GM23338 (cell line): ENCODE measurements at regions not wholly inside any gene's neighbourhood (a gene's known extent, or its start where the extent isn't known, plus 50 kb on each side); places are given as distances from the start of the nearest gene placed in this dataset.
A peak's percentile ranks its signal among the peaks of the same experiment; 100 is the strongest.

ENCODE experiments used
- ATAC-seq: fragments of 200-7000 bp; cut with Tn5 transposase; 3 replicates; pipeline ENCODE4 v1.9.1; 2020
- DNase-seq: peaks from one replicate; pipeline ENCODE4 v3.0.0-alpha.2; 2015; ENCODE audit warnings: low spot score
- H2AFZ ChIP-seq: fragments of 200-600 bp; sonication (generic); 2 replicates; pipeline ENCODE4 v1.8.0; 2016; ENCODE audit warnings: antibody characterized with exemption, mild to moderate bottlenecking, moderate library complexity
- H3F3A ChIP-seq: fragments of 200-600 bp; sonication (generic); replicated peaks from 2 replicates; pipeline ENCODE4 v1.8.0; 2017; ENCODE audit warnings: antibody characterized with exemption, mixed run types, low read depth
- H3K27ac ChIP-seq: fragments of 200-600 bp; sonication (generic); 2 replicates; pipeline ENCODE4 v1.6.1; 2016; ENCODE audit warnings: low read depth
- H3K27me3 ChIP-seq: fragments of 200-600 bp; sonication (generic); 2 replicates; pipeline ENCODE4 v1.8.0; 2016; ENCODE audit warnings: mild to moderate bottlenecking, mixed run types, moderate library complexity; ENCODE audit not compliant: insufficient read depth
- H3K36me3 ChIP-seq: fragments of 200-600 bp; sonication (generic); 2 replicates; pipeline ENCODE4 v1.8.0; 2016; ENCODE audit warnings: mild to moderate bottlenecking; ENCODE audit not compliant: insufficient read depth
- H3K4me1 ChIP-seq: fragments of 200-600 bp; sonication (generic); 2 replicates; pipeline ENCODE4 v1.8.0; 2016; ENCODE audit warnings: mild to moderate bottlenecking, moderate library complexity; ENCODE audit not compliant: insufficient read depth
- H3K4me2 ChIP-seq: fragments of 200-600 bp; sonication (generic); 2 replicates; pipeline ENCODE4 v1.7.1; 2017; ENCODE audit warnings: mixed run types
- H3K4me3 ChIP-seq: fragments of 200-600 bp; sonication (generic); 2 replicates; pipeline ENCODE4 v1.6.1; 2016; ENCODE audit warnings: mixed run types
- H3K79me2 ChIP-seq: fragments of 200-600 bp; sonication (generic); replicated peaks from 2 replicates; pipeline ENCODE4 v1.8.0; 2017; ENCODE audit warnings: mild to moderate bottlenecking; ENCODE audit not compliant: insufficient read depth
- H3K9me2 ChIP-seq: fragments of 200-600 bp; sonication (generic); 2 replicates; pipeline ENCODE4 v1.8.0; 2017; ENCODE audit not compliant: insufficient read depth
- H4K20me1 ChIP-seq: fragments of 200-600 bp; sonication (generic); replicated peaks from 2 replicates; pipeline ENCODE4 v1.8.0; 2017; ENCODE audit warnings: mild to moderate bottlenecking; ENCODE audit not compliant: insufficient read depth
- H3K27ac Mint-ChIP-seq: 2 replicates; pipeline ENCODE4 v1.8.0; 2020; ENCODE audit warnings: inconsistent platforms, mild to moderate bottlenecking, moderate library complexity, mixed read lengths
- H3K27me3 Mint-ChIP-seq: 3 replicates; pipeline ENCODE4 v1.8.0; 2022; ENCODE audit warnings: low read depth, mild to moderate bottlenecking, moderate library complexity, mixed read lengths, inconsistent platforms; ENCODE audit not compliant: insufficient read depth, poor library complexity
- H3K36me3 Mint-ChIP-seq: 3 replicates; pipeline ENCODE4 v1.8.0; 2021; ENCODE audit warnings: low read depth, mild to moderate bottlenecking, inconsistent platforms, moderate library complexity, mixed read lengths
- H3K4me1 Mint-ChIP-seq: 3 replicates; pipeline ENCODE4 v1.8.0; 2020; ENCODE audit warnings: mild to moderate bottlenecking, inconsistent platforms, mixed read lengths
- H3K4me3 Mint-ChIP-seq: 3 replicates; pipeline ENCODE4 v1.8.0; 2021; ENCODE audit warnings: moderate library complexity, mild to moderate bottlenecking, inconsistent platforms, mixed read lengths
- H3K9me3 Mint-ChIP-seq: 3 replicates; pipeline ENCODE4 v1.8.0; 2020; ENCODE audit warnings: moderate library complexity, mild to moderate bottlenecking, inconsistent platforms, mixed read lengths
- EZH2phosphoT487 ChIP-seq: fragments of 200-600 bp; sonication (generic); IDR thresholded peaks from one replicate; pipeline ENCODE4 v1.8.1; 2018; ENCODE audit warnings: antibody characterized with exemption; ENCODE audit not compliant: unreplicated experiment
- POLR2AphosphoS5 ChIP-seq: IDR thresholded peaks from 2 replicates; pipeline ENCODE4 v1.6.1; 2016; ENCODE audit warnings: antibody characterized with exemption, low read depth
- TF ChIP-seq, protein P1 (sequence below): fragments of 250-450 bp; sonication (Bioruptor Pico); IDR thresholded peaks from 2 replicates; pipeline ENCODE4 v1.5.0; 2020; ENCODE audit warnings: mild to moderate bottlenecking, moderate library complexity
- TF ChIP-seq, protein P2 (sequence below): IDR thresholded peaks from one replicate; pipeline ENCODE4 v1.6.1; 2018; ENCODE audit warnings: antibody characterized with exemption; ENCODE audit not compliant: unreplicated experiment
- TF ChIP-seq, protein P3 (sequence below), 2 experiments: fragments of 200-600 bp in 1 of 2; sonication (generic) in 1 of 2; conservative IDR thresholded peaks; 2 replicates each; pipeline versions ENCODE4 v1.5.1 to v1.6.1; 2016 to 2017; ENCODE audit warnings: antibody characterized with exemption in 2 of 2, low read depth in 2 of 2, mild to moderate bottlenecking in 2 of 2, moderate library complexity in 1 of 2
- TF ChIP-seq, protein P4 (sequence below): IDR thresholded peaks from 2 replicates; pipeline ENCODE4 v1.6.1; 2016; ENCODE audit warnings: antibody characterized with exemption

DNA sequence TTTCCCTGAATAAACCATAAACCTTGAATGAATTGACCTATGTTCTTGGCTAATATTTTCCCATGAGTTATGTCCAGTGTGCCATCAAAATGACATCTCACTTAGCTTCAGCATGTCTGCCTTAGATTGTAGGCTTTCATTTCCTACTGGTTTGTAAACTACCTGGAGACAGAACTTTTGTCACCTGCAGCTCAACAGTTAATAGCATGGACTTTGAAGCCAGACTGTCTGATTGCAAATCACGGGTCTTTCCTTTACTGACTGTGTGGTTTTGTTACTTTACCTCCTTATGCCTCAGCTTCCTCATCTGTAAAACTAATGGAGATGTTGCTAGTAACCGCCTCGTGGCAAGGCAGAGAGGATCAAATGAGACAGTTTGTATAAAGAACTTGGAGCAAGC lies 187.1 kb downstream of the SUCLG1 start (continued):
- TF ChIP-seq, protein P1, sequence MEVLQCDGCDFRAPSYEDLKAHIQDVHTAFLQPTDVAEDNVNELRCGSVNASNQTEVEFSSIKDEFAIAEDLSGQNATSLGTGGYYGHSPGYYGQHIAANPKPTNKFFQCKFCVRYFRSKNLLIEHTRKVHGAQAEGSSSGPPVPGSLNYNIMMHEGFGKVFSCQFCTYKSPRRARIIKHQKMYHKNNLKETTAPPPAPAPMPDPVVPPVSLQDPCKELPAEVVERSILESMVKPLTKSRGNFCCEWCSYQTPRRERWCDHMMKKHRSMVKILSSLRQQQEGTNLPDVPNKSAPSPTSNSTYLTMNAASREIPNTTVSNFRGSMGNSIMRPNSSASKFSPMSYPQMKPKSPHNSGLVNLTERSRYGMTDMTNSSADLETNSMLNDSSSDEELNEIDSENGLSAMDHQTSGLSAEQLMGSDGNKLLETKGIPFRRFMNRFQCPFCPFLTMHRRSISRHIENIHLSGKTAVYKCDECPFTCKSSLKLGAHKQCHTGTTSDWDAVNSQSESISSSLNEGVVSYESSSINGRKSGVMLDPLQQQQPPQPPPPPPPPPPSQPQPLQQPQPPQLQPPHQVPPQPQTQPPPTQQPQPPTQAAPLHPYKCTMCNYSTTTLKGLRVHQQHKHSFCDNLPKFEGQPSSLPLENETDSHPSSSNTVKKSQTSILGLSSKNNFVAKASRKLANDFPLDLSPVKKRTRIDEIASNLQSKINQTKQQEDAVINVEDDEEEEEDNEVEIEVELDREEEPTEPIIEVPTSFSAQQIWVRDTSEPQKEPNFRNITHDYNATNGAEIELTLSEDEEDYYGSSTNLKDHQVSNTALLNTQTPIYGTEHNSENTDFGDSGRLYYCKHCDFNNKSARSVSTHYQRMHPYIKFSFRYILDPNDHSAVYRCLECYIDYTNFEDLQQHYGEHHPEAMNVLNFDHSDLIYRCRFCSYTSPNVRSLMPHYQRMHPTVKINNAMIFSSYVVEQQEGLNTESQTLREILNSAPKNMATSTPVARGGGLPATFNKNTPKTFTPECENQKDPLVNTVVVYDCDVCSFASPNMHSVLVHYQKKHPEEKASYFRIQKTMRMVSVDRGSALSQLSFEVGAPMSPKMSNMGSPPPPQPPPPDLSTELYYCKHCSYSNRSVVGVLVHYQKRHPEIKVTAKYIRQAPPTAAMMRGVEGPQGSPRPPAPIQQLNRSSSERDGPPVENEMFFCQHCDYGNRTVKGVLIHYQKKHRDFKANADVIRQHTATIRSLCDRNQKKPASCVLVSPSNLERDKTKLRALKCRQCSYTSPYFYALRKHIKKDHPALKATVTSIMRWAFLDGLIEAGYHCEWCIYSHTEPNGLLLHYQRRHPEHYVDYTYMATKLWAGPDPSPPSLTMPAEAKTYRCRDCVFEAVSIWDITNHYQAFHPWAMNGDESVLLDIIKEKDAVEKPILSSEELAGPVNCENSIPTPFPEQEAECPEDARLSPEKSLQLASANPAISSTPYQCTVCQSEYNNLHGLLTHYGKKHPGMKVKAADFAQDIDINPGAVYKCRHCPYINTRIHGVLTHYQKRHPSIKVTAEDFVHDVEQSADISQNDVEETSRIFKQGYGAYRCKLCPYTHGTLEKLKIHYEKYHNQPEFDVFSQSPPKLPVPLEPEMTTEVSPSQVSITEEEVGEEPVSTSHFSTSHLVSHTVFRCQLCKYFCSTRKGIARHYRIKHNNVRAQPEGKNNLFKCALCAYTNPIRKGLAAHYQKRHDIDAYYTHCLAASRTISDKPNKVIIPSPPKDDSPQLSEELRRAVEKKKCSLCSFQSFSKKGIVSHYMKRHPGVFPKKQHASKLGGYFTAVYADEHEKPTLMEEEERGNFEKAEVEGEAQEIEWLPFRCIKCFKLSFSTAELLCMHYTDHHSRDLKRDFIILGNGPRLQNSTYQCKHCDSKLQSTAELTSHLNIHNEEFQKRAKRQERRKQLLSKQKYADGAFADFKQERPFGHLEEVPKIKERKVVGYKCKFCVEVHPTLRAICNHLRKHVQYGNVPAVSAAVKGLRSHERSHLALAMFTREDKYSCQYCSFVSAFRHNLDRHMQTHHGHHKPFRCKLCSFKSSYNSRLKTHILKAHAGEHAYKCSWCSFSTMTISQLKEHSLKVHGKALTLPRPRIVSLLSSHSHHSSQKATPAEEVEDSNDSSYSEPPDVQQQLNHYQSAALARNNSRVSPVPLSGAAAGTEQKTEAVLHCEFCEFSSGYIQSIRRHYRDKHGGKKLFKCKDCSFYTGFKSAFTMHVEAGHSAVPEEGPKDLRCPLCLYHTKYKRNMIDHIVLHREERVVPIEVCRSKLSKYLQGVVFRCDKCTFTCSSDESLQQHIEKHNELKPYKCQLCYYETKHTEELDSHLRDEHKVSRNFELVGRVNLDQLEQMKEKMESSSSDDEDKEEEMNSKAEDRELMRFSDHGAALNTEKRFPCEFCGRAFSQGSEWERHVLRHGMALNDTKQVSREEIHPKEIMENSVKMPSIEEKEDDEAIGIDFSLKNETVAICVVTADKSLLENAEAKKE (CRISPR knock-in tag): no peak
- TF ChIP-seq, protein P2, sequence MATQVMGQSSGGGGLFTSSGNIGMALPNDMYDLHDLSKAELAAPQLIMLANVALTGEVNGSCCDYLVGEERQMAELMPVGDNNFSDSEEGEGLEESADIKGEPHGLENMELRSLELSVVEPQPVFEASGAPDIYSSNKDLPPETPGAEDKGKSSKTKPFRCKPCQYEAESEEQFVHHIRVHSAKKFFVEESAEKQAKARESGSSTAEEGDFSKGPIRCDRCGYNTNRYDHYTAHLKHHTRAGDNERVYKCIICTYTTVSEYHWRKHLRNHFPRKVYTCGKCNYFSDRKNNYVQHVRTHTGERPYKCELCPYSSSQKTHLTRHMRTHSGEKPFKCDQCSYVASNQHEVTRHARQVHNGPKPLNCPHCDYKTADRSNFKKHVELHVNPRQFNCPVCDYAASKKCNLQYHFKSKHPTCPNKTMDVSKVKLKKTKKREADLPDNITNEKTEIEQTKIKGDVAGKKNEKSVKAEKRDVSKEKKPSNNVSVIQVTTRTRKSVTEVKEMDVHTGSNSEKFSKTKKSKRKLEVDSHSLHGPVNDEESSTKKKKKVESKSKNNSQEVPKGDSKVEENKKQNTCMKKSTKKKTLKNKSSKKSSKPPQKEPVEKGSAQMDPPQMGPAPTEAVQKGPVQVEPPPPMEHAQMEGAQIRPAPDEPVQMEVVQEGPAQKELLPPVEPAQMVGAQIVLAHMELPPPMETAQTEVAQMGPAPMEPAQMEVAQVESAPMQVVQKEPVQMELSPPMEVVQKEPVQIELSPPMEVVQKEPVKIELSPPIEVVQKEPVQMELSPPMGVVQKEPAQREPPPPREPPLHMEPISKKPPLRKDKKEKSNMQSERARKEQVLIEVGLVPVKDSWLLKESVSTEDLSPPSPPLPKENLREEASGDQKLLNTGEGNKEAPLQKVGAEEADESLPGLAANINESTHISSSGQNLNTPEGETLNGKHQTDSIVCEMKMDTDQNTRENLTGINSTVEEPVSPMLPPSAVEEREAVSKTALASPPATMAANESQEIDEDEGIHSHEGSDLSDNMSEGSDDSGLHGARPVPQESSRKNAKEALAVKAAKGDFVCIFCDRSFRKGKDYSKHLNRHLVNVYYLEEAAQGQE: no peak
- TF ChIP-seq EZH2phosphoT487: no peak

DNA sequence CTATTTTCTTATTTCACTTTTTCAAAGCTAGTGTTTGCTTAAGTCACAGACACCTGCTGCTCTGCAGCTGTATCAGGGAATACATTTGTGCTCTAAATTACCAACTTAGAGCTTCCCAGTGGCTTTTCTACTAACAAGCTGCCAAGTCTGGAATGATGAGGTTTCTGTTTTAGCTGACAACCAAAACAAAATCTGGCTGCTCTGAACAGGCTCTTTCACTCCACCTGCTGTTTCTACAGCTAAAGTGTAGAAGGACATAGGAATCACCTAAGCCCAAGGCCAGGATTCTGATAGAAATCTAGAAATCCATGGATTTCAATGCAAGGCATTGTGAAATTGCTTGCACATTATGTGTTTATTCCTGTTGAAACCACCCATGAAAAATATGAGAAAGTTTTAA lies 201.2 kb downstream of the SUCLG1 start:
- no peaks in the 10 kb centered on the region for H3K27me3 ChIP-seq
- H3K4me3 ChIP-seq: no peak overlapping the region
- no peaks in the 10 kb centered on the region for H3K4me1 Mint-ChIP-seq
- no peaks in the 10 kb centered on the region for H4K20me1 ChIP-seq
- no peaks in the 10 kb centered on the region for H3K79me2 ChIP-seq
- ATAC-seq (peak; percentile 54), DNase-seq (peak; percentile 41)
- H3K27ac Mint-ChIP-seq: no peak overlapping the region
- peaks cover 4% of the 10 kb centered on the region for H3K27me3 Mint-ChIP-seq
- H3K27ac ChIP-seq: no peak overlapping the region
- H3K9me2 ChIP-seq: no peaks in the 10 kb centered on the region
- peaks cover 5% of the 10 kb centered on the region; the same call in 1 of the 2 replicates for H3K36me3 ChIP-seq
- peaks cover 25% of the 10 kb centered on the region for H3K9me3 Mint-ChIP-seq
- H3K4me3 Mint-ChIP-seq: no peak overlapping the region
- no peaks in the 10 kb centered on the region for H3K4me1 ChIP-seq
- peaks cover 20% of the 10 kb centered on the region; the same call in 2 of the 3 replicates for H3K36me3 Mint-ChIP-seq
- no peaks in the 10 kb centered on the region for H3F3A ChIP-seq
- no peak overlapping the region for H2AFZ ChIP-seq
- no peak overlapping the region for H3K4me2 ChIP-seq
- no peak for TF ChIP-seq POLR2AphosphoS5
- TF ChIP-seq, protein P3, sequence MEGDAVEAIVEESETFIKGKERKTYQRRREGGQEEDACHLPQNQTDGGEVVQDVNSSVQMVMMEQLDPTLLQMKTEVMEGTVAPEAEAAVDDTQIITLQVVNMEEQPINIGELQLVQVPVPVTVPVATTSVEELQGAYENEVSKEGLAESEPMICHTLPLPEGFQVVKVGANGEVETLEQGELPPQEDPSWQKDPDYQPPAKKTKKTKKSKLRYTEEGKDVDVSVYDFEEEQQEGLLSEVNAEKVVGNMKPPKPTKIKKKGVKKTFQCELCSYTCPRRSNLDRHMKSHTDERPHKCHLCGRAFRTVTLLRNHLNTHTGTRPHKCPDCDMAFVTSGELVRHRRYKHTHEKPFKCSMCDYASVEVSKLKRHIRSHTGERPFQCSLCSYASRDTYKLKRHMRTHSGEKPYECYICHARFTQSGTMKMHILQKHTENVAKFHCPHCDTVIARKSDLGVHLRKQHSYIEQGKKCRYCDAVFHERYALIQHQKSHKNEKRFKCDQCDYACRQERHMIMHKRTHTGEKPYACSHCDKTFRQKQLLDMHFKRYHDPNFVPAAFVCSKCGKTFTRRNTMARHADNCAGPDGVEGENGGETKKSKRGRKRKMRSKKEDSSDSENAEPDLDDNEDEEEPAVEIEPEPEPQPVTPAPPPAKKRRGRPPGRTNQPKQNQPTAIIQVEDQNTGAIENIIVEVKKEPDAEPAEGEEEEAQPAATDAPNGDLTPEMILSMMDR (conservative IDR thresholded peaks at IDR 0.05; ENCODE audit: low read depth in 2 of 2): peak; percentile 38 to 61
- TF ChIP-seq, protein P4, sequence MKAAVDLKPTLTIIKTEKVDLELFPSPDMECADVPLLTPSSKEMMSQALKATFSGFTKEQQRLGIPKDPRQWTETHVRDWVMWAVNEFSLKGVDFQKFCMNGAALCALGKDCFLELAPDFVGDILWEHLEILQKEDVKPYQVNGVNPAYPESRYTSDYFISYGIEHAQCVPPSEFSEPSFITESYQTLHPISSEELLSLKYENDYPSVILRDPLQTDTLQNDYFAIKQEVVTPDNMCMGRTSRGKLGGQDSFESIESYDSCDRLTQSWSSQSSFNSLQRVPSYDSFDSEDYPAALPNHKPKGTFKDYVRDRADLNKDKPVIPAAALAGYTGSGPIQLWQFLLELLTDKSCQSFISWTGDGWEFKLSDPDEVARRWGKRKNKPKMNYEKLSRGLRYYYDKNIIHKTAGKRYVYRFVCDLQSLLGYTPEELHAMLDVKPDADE: no peak
